HS-27A (cell line): ENCODE measurements at regions not wholly inside any gene's neighbourhood (a gene's known extent, or its start where the extent isn't known, plus 50 kb on each side); places are given as distances from the start of the nearest gene placed in this dataset.
"Not testable (repeated sequence)": the region's sequence is repeated elsewhere in the genome, so short reads cannot be mapped to it uniquely, and the experiment has no call there.

ENCODE experiments used
- DNase-seq: peaks from one replicate; pipeline ENCODE4 v3.0.0-alpha.2; 2012; ENCODE audit warnings: low read depth, missing footprints

- DNase-seq: no peak
These were observed 125.6 kb upstream of the GMNC start for GRCh38 chr3:190988102-190988501.

- no peak for DNase-seq
These were observed 122.2 kb upstream of the GMNC start for GRCh38 chr3:190984502-190985244.

GRCh38 chr3:190983875-190984274 lies 121.4 kb upstream of the GMNC start:
- no peak for DNase-seq

- no peak for DNase-seq
These were observed 111.3 kb upstream of the GMNC start for GRCh38 chr3:190973771-190974170.

GRCh38 chr3:190972840-190973270 lies 110.4 kb upstream of the GMNC start:
- DNase-seq: no peak

GRCh38 chr3:190972196-190972595 lies 109.7 kb upstream of the GMNC start:
- DNase-seq: no peak

- DNase-seq: no peak
These were observed 108.1 kb upstream of the GMNC start for GRCh38 chr3:190970560-190970959.

- no peak for DNase-seq
These were observed 106.1 kb upstream of the GMNC start for GRCh38 chr3:190968616-190969015.

GRCh38 chr3:190964931-190965330 lies 102.4 kb upstream of the GMNC start:
- not testable (repeated sequence) for DNase-seq

- DNase-seq: no peak
These were observed 96.6 kb upstream of the GMNC start for GRCh38 chr3:190959077-190959476.

GRCh38 chr3:190941694-190942260 lies 79.3 kb upstream of the GMNC start:
- no peak for DNase-seq

- not testable (repeated sequence) for DNase-seq
These were observed 72.1 kb upstream of the GMNC start for GRCh38 chr3:190934616-190935015.

- no peak for DNase-seq
These were observed 64.1 kb upstream of the GMNC start for GRCh38 chr3:190926619-190927018.

GRCh38 chr3:190912736-190913135 lies 50.2 kb upstream of the GMNC start:
- no peak for DNase-seq
